K562 (cell line): ENCODE measurements at regions not wholly inside any gene's neighbourhood (a gene's known extent, or its start where the extent isn't known, plus 50 kb on each side); places are given as distances from the start of the nearest gene placed in this dataset.

Experiments used
- ATAC-seq: fragments of 200-7000 bp; cut with Tn5 transposase; 3 replicates; pipeline ENCODE4 v1.9.1; 2020; ENCODE audit warnings: moderate library complexity
- BruUV-seq: library from RNA; stranded (reverse); fragments of 400-500 nt; replicated peaks from 2 replicates; lab custom pipeline; 2021; lab: Mats Ljungman, UMichigan
- CTCF ChIA-PET: fragments of 300-600 bp; formaldehyde crosslinking; extraction: SDS; loops from one replicate; lab custom pipeline; 2021; ENCODE audit warnings: low intra/inter-chr PET ratio; lab: Yijun Ruan, JAX
- POLR2A ChIA-PET: fragments of 300-600, 350-650 bp; sonication (Branson Sonifier 250); formaldehyde crosslinking; extraction: SDS; loops from one replicate; lab custom pipeline; 2021; ENCODE audit warnings: antibody characterized with exemption, inconsistent platforms; lab: Yijun Ruan, JAX
- DNase-seq, 4 experiments: peaks; one replicate each; pipeline versions ENCODE4 v3.0.0 to v3.0.0-alpha.2; 2011 to 2018; ENCODE audit warnings: low spot score in 3 of 4, mixed read lengths in 3 of 4; ENCODE audit errors: extremely low read depth in 1 of 4
- FAIRE-seq: peaks from 2 replicates; lab custom pipeline; 2011; peaks lifted over from hg19 to GRCh38; lab: Jason Lieb, UNC
- H2AFZ ChIP-seq: 2 replicates; pipeline ENCODE4 v1.6.0; 2011; ENCODE audit warnings: low read depth, low read length, control low read depth, inconsistent platforms
- H3K27ac ChIP-seq: fragments of 200-600 bp; 3 replicates; pipeline ENCODE4 v1.8.0; 2011; ENCODE audit warnings: low read depth, mild to moderate bottlenecking, control low read depth, inconsistent platforms, low read length, moderate library complexity, mixed read lengths; ENCODE audit errors: extremely low read depth
- H3K27me3 ChIP-seq, 2 experiments: fragments of 300-600 bp in 1 of 2; 2 replicates in 1 of 2; 3 replicates in 1 of 2; pipeline versions ENCODE4 v1.6.0 to v1.8.0; 2011; ENCODE audit warnings: inconsistent platforms in 2 of 2, low read length in 2 of 2, mild to moderate bottlenecking in 1 of 2, mixed read lengths in 1 of 2, moderate library complexity in 1 of 2; ENCODE audit not compliant: control insufficient read depth in 2 of 2, insufficient read depth in 2 of 2
- H3K36me3 ChIP-seq: fragments of 300-600 bp; 3 replicates; pipeline ENCODE4 v1.8.0; 2011; ENCODE audit warnings: mild to moderate bottlenecking, low read length, inconsistent platforms; ENCODE audit not compliant: control insufficient read depth, insufficient read depth
- H3K4me1 ChIP-seq, 2 experiments: fragments of 200-600 bp in 1 of 2; replicated peaks in 1 of 2; 2 replicates in 1 of 2; 3 replicates in 1 of 2; pipeline versions ENCODE4 v1.5.1 to v1.8.0; 2011; ENCODE audit warnings: inconsistent platforms in 2 of 2, low read length in 2 of 2, mild to moderate bottlenecking in 1 of 2, mixed read lengths in 1 of 2, moderate library complexity in 1 of 2; ENCODE audit not compliant: control insufficient read depth in 2 of 2, insufficient read depth in 2 of 2
- H3K4me2 ChIP-seq: 2 replicates; pipeline ENCODE4 v1.6.1; 2011; ENCODE audit warnings: low read length, control low read depth, inconsistent platforms, mixed read lengths; ENCODE audit not compliant: insufficient read depth
- H3K4me3 ChIP-seq: fragments of 200-600 bp; sonication (generic), shearing (Covaris generic); 2 replicates; pipeline ENCODE4 v1.5.1; 2016; ENCODE audit warnings: control low read depth, inconsistent platforms
- H3K79me2 ChIP-seq: fragments of 200-600 bp; 3 replicates; pipeline ENCODE4 v1.8.0; 2011; ENCODE audit warnings: low read length, inconsistent platforms; ENCODE audit not compliant: control insufficient read depth, insufficient read depth
- H3K9ac ChIP-seq, 2 experiments: 2 replicates each; pipeline versions ENCODE4 v1.6.0 to v1.6.1; 2011; ENCODE audit warnings: low read depth in 2 of 2, low read length in 2 of 2, control low read depth in 1 of 2, inconsistent platforms in 1 of 2, mild to moderate bottlenecking in 1 of 2, mixed read lengths in 1 of 2; ENCODE audit not compliant: insufficient read depth in 1 of 2
- H3K9me1 ChIP-seq: one replicate; pipeline ENCODE4 v1.6.0; 2011; ENCODE audit warnings: inconsistent platforms, mild to moderate bottlenecking, low read length, moderate library complexity; ENCODE audit not compliant: control insufficient read depth, insufficient read depth
- H3K9me3 ChIP-seq: replicated peaks from 2 replicates; pipeline ENCODE4 v1.5.1; 2011; ENCODE audit warnings: low read depth, low read length, inconsistent platforms; ENCODE audit not compliant: control insufficient read depth, insufficient read depth
- H4K20me1 ChIP-seq: replicated peaks from 2 replicates; pipeline ENCODE4 v1.6.1; 2011; ENCODE audit warnings: low read length, inconsistent platforms, mixed read lengths; ENCODE audit not compliant: control insufficient read depth, insufficient read depth
- ATF7 ChIP-seq: fragments of 450-650 bp; IDR thresholded peaks from 2 replicates; pipeline ENCODE4 v1.7.1; 2014; ENCODE audit warnings: mild to moderate bottlenecking, moderate library complexity
- NR1H2 ChIP-seq: sonication (generic); formaldehyde crosslinking; IDR thresholded peaks from 2 replicates; pipeline ENCODE4 v1.4.0; 2020; ENCODE audit warnings: mild to moderate bottlenecking, missing genetic modification reagents
- ZNF217 ChIP-seq: sonication (generic); formaldehyde crosslinking; IDR thresholded peaks from 2 replicates; pipeline ENCODE4 v1.8.0; 2022; ENCODE audit warnings: mild to moderate bottlenecking, missing genetic modification reagents
- WGBS: fragments of 100-300 bp; shearing (Covaris generic); methylation state at CpG from one replicate; pipeline ENCODE4 v1.1.6; 2016; ENCODE audit warnings: low coverage, mixed read lengths; ENCODE audit not compliant: insufficient coverage; ENCODE audit errors: missing lambda C conversion rate; 5-methylcytosine and 5-hydroxymethylcytosine counted together
- in situ Hi-C: fragments of 300-500 bp; cut with MboI; formaldehyde crosslinking; loops from 4 replicates; pipeline ENCODE4 v1.15.0; 2018; ENCODE audit warnings: inconsistent platforms, mixed read lengths
- intact Hi-C: fragments of 100-400 bp; cut with micrococcal nuclease; formaldehyde crosslinking; loops from 2 replicates; pipeline ENCODE4 v1.14.2; 2022
- TF ChIP-seq, protein P1 (sequence below), 2 experiments: fragments of 150-350 bp in 1 of 2; IDR thresholded peaks; 2 replicates each; pipeline ENCODE4 v1.6.1; 2012 to 2016; ENCODE audit warnings: low read depth in 2 of 2, low read length in 2 of 2, mild to moderate bottlenecking in 1 of 2, moderate library complexity in 1 of 2

DNA sequence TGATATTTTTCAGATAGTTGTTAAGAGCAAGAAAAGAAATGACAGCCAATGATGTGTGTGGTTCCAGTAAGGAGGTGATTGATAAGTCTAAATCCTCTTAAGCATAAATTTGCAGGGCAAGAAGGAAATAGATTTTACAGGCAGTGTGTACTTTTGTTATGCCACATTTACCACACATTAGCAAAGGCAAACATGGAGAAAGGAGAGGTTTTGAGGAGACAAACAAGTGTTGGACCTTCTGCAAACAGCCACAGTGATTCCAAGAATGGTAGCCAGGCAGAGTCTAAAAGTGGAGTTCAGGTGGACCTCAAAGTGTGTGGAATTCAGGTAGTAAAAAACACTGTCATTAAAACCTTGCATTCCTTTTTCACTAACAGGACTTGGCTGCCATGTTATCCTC, 295.9 kb upstream of the ITGA1 start (continued):
- TF ChIP-seq, protein P1, sequence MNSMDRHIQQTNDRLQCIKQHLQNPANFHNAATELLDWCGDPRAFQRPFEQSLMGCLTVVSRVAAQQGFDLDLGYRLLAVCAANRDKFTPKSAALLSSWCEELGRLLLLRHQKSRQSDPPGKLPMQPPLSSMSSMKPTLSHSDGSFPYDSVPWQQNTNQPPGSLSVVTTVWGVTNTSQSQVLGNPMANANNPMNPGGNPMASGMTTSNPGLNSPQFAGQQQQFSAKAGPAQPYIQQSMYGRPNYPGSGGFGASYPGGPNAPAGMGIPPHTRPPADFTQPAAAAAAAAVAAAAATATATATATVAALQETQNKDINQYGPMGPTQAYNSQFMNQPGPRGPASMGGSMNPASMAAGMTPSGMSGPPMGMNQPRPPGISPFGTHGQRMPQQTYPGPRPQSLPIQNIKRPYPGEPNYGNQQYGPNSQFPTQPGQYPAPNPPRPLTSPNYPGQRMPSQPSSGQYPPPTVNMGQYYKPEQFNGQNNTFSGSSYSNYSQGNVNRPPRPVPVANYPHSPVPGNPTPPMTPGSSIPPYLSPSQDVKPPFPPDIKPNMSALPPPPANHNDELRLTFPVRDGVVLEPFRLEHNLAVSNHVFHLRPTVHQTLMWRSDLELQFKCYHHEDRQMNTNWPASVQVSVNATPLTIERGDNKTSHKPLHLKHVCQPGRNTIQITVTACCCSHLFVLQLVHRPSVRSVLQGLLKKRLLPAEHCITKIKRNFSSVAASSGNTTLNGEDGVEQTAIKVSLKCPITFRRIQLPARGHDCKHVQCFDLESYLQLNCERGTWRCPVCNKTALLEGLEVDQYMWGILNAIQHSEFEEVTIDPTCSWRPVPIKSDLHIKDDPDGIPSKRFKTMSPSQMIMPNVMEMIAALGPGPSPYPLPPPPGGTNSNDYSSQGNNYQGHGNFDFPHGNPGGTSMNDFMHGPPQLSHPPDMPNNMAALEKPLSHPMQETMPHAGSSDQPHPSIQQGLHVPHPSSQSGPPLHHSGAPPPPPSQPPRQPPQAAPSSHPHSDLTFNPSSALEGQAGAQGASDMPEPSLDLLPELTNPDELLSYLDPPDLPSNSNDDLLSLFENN (IDR thresholded peaks at IDR 0.05; ENCODE audit: low read depth in 2 of 2, low read length in 2 of 2), result no peak

DNA sequence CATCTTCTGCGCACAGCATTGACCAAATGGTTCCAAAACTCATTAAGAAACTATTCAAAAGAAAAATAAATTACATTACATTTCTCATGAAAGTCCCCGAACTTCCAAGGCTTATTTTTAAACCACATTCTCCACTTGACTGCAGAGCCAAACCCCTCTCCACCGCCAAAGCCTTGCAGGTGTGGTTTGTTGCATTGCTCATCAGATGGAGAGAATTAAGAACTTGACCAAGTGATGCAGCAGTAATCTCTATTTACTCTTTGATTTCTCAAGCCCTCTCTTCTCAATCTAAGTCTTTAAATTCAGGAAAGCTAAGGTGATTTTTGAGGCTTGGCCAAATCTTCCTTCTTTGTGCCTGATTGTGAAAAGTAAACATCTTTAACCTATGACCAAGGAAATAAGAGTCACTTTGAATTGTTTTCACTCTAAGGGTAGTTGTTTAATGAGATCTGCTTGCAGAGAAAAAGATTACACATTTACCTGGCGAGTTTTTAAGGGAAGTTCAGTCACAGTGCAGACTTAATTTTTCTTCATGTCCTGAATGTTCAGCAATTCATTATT, 290.5 kb upstream of the ITGA1 start:
- FAIRE-seq, result no peak
- H4K20me1 ChIP-seq, result no peaks in the 10 kb centered on the region
- no peak overlapping the region for H3K9ac ChIP-seq
- TF ChIP-seq ZNF217 (CRISPR knock-in tag) (no peak), NR1H2 (no peak), ATF7 (no peak)
- H3K36me3 ChIP-seq, result no peaks in the 10 kb centered on the region
- H3K27ac ChIP-seq, result no peak overlapping the region
- H3K4me2 ChIP-seq, result no peak overlapping the region
- H3K9me1 ChIP-seq, result no peaks in the 10 kb centered on the region
- intact Hi-C loops, result no loop called here
- no TSS peak for BruUV-seq
- no peak overlapping the region for H3K4me3 ChIP-seq
- H2AFZ ChIP-seq, result no peak overlapping the region
- no peaks in the 10 kb centered on the region for H3K9me3 ChIP-seq
- no peak for DNase-seq
- 1% methylated on average over 4 of the region's 4 CpGs for WGBS
- in situ Hi-C loops, result no loop called here
- ChIA-PET CTCF (no interaction called here), POLR2A (no interaction called here)
- H3K4me1 ChIP-seq, result no peaks in the 10 kb centered on the region
- H3K27me3 ChIP-seq, result no peaks in the 10 kb centered on the region
- no peaks in the 10 kb centered on the region for H3K79me2 ChIP-seq
- no peak for ATAC-seq
